ENCODE measurements at regions not wholly inside any gene's neighbourhood (a gene's known extent, or its start where the extent isn't known, plus 50 kb on each side); places are given as distances from the start of the nearest gene placed in this dataset.

- TF ChIP-seq ATF2 (IDR thresholded peaks at IDR 0.05; ENCODE audit: low read length) (no peak), E2F6 (IDR thresholded peaks at IDR 0.05) (no peak), RBBP5 (IDR thresholded peaks at IDR 0.05; ENCODE audit: borderline replicate concordance, low read depth, low read length) (no peak), CREB1 (IDR thresholded peaks at IDR 0.05) (no peak)
These were observed 263.0 kb downstream of the EIPR1 start (continued) for GRCh38 chr2:3114406-3115185.

Data from H1 (cell line).